ENCODE measurements at regions not wholly inside any gene's neighbourhood (a gene's known extent, or its start where the extent isn't known, plus 50 kb on each side); places are given as distances from the start of the nearest gene placed in this dataset.

- 81% methylated on average over 11 of the region's 11 CpGs for WGBS (ENCODE audit: low lambda C conversion rate)
- H4K20me1 ChIP-seq (ENCODE audit: insufficient read depth, low read length) = no peaks in the 10 kb centered on the region
- peaks cover 2 to 55% of the 10 kb centered on the region in 2 experiments; a peak in 3 of 5 replicates for H3K27me3 ChIP-seq (ENCODE audit: control insufficient read depth in 1 of 2, insufficient read depth in 2 of 2, low read length in 2 of 2)
- DNase-seq (ENCODE audit: low spot score) (no peak), FAIRE-seq (no peak), ATAC-seq (no peak)
- H3K4me3 ChIP-seq (replicated peaks in 1 of 3; ENCODE audit: insufficient read depth in 1 of 3, low read depth in 2 of 3, low read length in 3 of 3) = no peak overlapping the region
- no peak overlapping the region for H3K27ac ChIP-seq (ENCODE audit: extremely low read length, insufficient read depth, low read length)
- no peak overlapping the region for H2AFZ ChIP-seq (ENCODE audit: low read length)
- no TSS peak for BruUV-seq (replicated peaks)
- CTCF ChIA-PET (ENCODE audit: low intra/inter-chr PET ratio, low total read pairs) = no interaction called here
- intact Hi-C loops (cut with micrococcal nuclease; ENCODE audit: unreplicated experiment) (loop anchor here (2.0 kb wide), 1 partner anchor 13 kb away; no protein-coding TSS in a partner anchor), in situ Hi-C loops (cut with HindIII; ENCODE audit: extremely low pct_ligation_motif_present, low pct_unique_long_range_greater_than_20kb) (no loop called here)
- POLR2A ChIA-PET = no interaction called here
- H3K4me2 ChIP-seq (ENCODE audit: low read depth, low read length) = no peak overlapping the region
- no peak for TF ChIP-seq NR2F6 (IDR thresholded peaks at IDR 0.05)
- TF ChIP-seq NR2F6 (CRISPR knock-in tag; IDR thresholded peaks at IDR 0.05) = no peak
- TF ChIP-seq ZFP41 (CRISPR knock-in tag; IDR thresholded peaks at IDR 0.05; ENCODE audit: borderline replicate concordance) = no peak
- TF ChIP-seq SIX4 (CRISPR knock-in tag; IDR thresholded peaks at IDR 0.05) = no peak
- TF ChIP-seq, protein P1, sequence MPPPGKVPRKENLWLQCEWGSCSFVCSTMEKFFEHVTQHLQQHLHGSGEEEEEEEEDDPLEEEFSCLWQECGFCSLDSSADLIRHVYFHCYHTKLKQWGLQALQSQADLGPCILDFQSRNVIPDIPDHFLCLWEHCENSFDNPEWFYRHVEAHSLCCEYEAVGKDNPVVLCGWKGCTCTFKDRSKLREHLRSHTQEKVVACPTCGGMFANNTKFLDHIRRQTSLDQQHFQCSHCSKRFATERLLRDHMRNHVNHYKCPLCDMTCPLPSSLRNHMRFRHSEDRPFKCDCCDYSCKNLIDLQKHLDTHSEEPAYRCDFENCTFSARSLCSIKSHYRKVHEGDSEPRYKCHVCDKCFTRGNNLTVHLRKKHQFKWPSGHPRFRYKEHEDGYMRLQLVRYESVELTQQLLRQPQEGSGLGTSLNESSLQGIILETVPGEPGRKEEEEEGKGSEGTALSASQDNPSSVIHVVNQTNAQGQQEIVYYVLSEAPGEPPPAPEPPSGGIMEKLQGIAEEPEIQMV (CRISPR knock-in tag; IDR thresholded peaks at IDR 0.05; ENCODE audit: low read depth) = no peak
- no peak for TF ChIP-seq ZNF766 (CRISPR knock-in tag; IDR thresholded peaks at IDR 0.05; ENCODE audit: borderline replicate concordance)
- TF ChIP-seq PTBP1 (IDR thresholded peaks at IDR 0.05; ENCODE audit: low read depth, low read length, poor library complexity, severe bottlenecking) = no peak
- TF ChIP-seq, protein P2, sequence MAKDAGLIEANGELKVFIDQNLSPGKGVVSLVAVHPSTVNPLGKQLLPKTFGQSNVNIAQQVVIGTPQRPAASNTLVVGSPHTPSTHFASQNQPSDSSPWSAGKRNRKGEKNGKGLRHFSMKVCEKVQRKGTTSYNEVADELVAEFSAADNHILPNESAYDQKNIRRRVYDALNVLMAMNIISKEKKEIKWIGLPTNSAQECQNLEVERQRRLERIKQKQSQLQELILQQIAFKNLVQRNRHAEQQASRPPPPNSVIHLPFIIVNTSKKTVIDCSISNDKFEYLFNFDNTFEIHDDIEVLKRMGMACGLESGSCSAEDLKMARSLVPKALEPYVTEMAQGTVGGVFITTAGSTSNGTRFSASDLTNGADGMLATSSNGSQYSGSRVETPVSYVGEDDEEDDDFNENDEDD (CRISPR knock-in tag; IDR thresholded peaks at IDR 0.05; ENCODE audit: borderline replicate concordance) = no peak
- TF ChIP-seq BCL6 (CRISPR knock-in tag; IDR thresholded peaks at IDR 0.05) = no peak
- H3K9ac ChIP-seq (ENCODE audit: insufficient read depth, low read depth, low read length) = no peak overlapping the region
- H3K4me1 ChIP-seq (ENCODE audit: insufficient read depth, low read length) = no peaks in the 10 kb centered on the region
- H3K36me3 ChIP-seq (replicated peaks in 1 of 2; ENCODE audit: control insufficient read depth in 1 of 2, insufficient read depth in 2 of 2, low read length in 2 of 2) = no peaks in the 10 kb centered on the region
- H3K79me2 ChIP-seq (ENCODE audit: insufficient read depth, low read length) = no peaks in the 10 kb centered on the region
- no peaks in the 10 kb centered on the region for H3K9me3 ChIP-seq (ENCODE audit: low read length)
Measured at GRCh38 chr1:24987424-24987823, 57.3 kb upstream of the RUNX3 start.

Measured in HepG2 (cell line).